KMS-11 (cell line): ENCODE measurements at regions not wholly inside any gene's neighbourhood (a gene's known extent, or its start where the extent isn't known, plus 50 kb on each side); places are given as distances from the start of the nearest gene placed in this dataset.

Experiments
- H2AFZ ChIP-seq: fragments of 200-600 bp; sonication (generic); 2 replicates; pipeline ENCODE4 v1.6.1; 2016; ENCODE audit warnings: antibody characterized with exemption, mixed run types, low read depth
- H3K27ac ChIP-seq: fragments of 200-600 bp; sonication (generic); 2 replicates; pipeline ENCODE4 v1.6.1; 2016; ENCODE audit warnings: mild to moderate bottlenecking, mixed run types
- H3K27me3 ChIP-seq: fragments of 200-600 bp; sonication (generic); 2 replicates; pipeline ENCODE4 v1.6.1; 2017; ENCODE audit warnings: mild to moderate bottlenecking, low read depth, mixed run types, moderate library complexity; ENCODE audit not compliant: insufficient read depth
- H3K36me3 ChIP-seq: fragments of 200-600 bp; sonication (generic); 2 replicates; pipeline ENCODE4 v1.6.1; 2017; ENCODE audit warnings: mild to moderate bottlenecking, mixed run types; ENCODE audit not compliant: insufficient read depth
- H3K4me1 ChIP-seq: fragments of 200-600 bp; sonication (generic); 2 replicates; pipeline ENCODE4 v1.6.1; 2016; ENCODE audit warnings: mild to moderate bottlenecking, low read depth, mixed run types; ENCODE audit not compliant: poor library complexity, severe bottlenecking
- H3K4me2 ChIP-seq: fragments of 200-600 bp; sonication (generic); 2 replicates; pipeline ENCODE4 v1.7.0; 2016; ENCODE audit warnings: mild to moderate bottlenecking, mixed run types
- H3K4me3 ChIP-seq: fragments of 200-600 bp; sonication (generic); IDR thresholded peaks from 2 replicates; pipeline ENCODE4 v1.6.1; 2017; ENCODE audit warnings: low read depth, low read length, mixed read lengths; ENCODE audit not compliant: insufficient read depth
- H3K79me2 ChIP-seq: fragments of 200-600 bp; sonication (generic); 2 replicates; pipeline ENCODE4 v1.6.1; 2016; ENCODE audit warnings: low read depth, mixed run types; ENCODE audit not compliant: insufficient read depth
- H3K9ac ChIP-seq: fragments of 200-600 bp; sonication (generic); 2 replicates; pipeline ENCODE4 v1.6.1; 2016; ENCODE audit warnings: mild to moderate bottlenecking, mixed run types
- H4K20me1 ChIP-seq: fragments of 200-600 bp; sonication (generic); 2 replicates; pipeline ENCODE4 v1.6.1; 2016; ENCODE audit warnings: mild to moderate bottlenecking, mixed run types; ENCODE audit not compliant: insufficient read depth
- TF ChIP-seq, protein P1 (sequence below): fragments of 200-600 bp; sonication (generic); conservative IDR thresholded peaks from 2 replicates; pipeline ENCODE4 v1.6.1; 2017; ENCODE audit warnings: low read depth, mild to moderate bottlenecking, antibody characterized with exemption, low read length, moderate library complexity, mixed read lengths

GRCh38 chr17:79534851-79535727 is 75.8 kb downstream of the RBFOX3 start:
- no peak overlapping the region for H3K4me3 ChIP-seq
- H2AFZ ChIP-seq: no peak overlapping the region
- TF ChIP-seq, protein P1, sequence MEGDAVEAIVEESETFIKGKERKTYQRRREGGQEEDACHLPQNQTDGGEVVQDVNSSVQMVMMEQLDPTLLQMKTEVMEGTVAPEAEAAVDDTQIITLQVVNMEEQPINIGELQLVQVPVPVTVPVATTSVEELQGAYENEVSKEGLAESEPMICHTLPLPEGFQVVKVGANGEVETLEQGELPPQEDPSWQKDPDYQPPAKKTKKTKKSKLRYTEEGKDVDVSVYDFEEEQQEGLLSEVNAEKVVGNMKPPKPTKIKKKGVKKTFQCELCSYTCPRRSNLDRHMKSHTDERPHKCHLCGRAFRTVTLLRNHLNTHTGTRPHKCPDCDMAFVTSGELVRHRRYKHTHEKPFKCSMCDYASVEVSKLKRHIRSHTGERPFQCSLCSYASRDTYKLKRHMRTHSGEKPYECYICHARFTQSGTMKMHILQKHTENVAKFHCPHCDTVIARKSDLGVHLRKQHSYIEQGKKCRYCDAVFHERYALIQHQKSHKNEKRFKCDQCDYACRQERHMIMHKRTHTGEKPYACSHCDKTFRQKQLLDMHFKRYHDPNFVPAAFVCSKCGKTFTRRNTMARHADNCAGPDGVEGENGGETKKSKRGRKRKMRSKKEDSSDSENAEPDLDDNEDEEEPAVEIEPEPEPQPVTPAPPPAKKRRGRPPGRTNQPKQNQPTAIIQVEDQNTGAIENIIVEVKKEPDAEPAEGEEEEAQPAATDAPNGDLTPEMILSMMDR: no peak
- H3K4me2 ChIP-seq: no peak overlapping the region
- no peaks in the 10 kb centered on the region for H3K79me2 ChIP-seq
- no peaks in the 10 kb centered on the region for H4K20me1 ChIP-seq
- H3K9ac ChIP-seq: no peak overlapping the region
- no peaks in the 10 kb centered on the region for H3K4me1 ChIP-seq
- no peak overlapping the region for H3K27ac ChIP-seq
- H3K36me3 ChIP-seq: no peaks in the 10 kb centered on the region
- peaks cover 95% of the 10 kb centered on the region for H3K27me3 ChIP-seq

DNA sequence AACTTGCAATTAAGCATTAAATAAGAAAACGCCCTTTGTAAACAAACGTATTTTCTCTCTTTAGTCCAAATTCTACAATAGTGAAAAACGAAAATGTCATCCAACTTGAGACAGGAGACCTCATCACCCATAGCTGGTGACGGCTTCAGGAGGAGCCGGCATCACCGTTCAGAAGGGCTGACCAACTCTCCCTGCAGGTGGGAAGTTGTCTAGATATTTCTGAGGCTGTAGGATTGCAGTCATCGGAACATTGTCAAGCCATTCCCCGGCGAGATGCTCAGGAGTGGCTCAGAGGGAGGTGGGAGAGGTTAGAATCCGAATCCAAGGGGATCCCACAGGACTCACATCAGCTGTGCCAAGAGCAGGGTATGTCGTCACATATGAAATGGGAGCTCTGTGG is 76.7 kb downstream of the RBFOX3 start:
- Histone ChIP-seq H3K9ac (no peak overlapping the region), H3K4me3 (no peak overlapping the region), H3K79me2 (no peaks in the 10 kb centered on the region), H3K27ac (no peak overlapping the region), H3K36me3 (no peaks in the 10 kb centered on the region), H3K4me2 (no peak overlapping the region), H3K27me3 (peaks cover 95% of the 10 kb centered on the region), H4K20me1 (no peaks in the 10 kb centered on the region), H3K4me1 (no peaks in the 10 kb centered on the region), H2AFZ (no peak overlapping the region)
- TF ChIP-seq, protein P1: no peak

GRCh38 chr17:79533116-79533515 is 77.7 kb downstream of the RBFOX3 start:
- Histone ChIP-seq H3K4me3 (no peak overlapping the region), H3K27ac (no peak overlapping the region), H4K20me1 (no peaks in the 10 kb centered on the region), H3K4me2 (no peak overlapping the region), H3K4me1 (no peaks in the 10 kb centered on the region), H2AFZ (no peak overlapping the region), H3K9ac (no peak overlapping the region), H3K36me3 (no peaks in the 10 kb centered on the region), H3K27me3 (peaks cover 95% of the 10 kb centered on the region), H3K79me2 (no peaks in the 10 kb centered on the region)
- TF ChIP-seq, protein P1: no peak

- H3K36me3 ChIP-seq: no peaks in the 10 kb centered on the region
- peaks cover 97% of the 10 kb centered on the region for H3K27me3 ChIP-seq
- no peak overlapping the region for H2AFZ ChIP-seq
- H4K20me1 ChIP-seq: no peaks in the 10 kb centered on the region
- no peak overlapping the region for H3K4me3 ChIP-seq
- H3K4me2 ChIP-seq: no peak overlapping the region
- H3K27ac ChIP-seq: no peak overlapping the region
- no peaks in the 10 kb centered on the region for H3K4me1 ChIP-seq
- TF ChIP-seq, protein P1: no peak
- H3K9ac ChIP-seq: no peak overlapping the region
- H3K79me2 ChIP-seq: no peaks in the 10 kb centered on the region
These were observed 78.6 kb downstream of the RBFOX3 start for GRCh38 chr17:79532107-79532790.
